NCI-H2081 (cell line): ENCODE measurements at regions not wholly inside any gene's neighbourhood (a gene's known extent, or its start where the extent isn't known, plus 50 kb on each side); places are given as distances from the start of the nearest gene placed in this dataset.
A peak's percentile ranks its signal among the peaks of the same experiment; 100 is the strongest.

Experiments used
- DNase-seq, 2 experiments: peaks; one replicate each; lab custom pipeline; 2025; lab: John Stamatoyannopoulos, UW

DNA sequence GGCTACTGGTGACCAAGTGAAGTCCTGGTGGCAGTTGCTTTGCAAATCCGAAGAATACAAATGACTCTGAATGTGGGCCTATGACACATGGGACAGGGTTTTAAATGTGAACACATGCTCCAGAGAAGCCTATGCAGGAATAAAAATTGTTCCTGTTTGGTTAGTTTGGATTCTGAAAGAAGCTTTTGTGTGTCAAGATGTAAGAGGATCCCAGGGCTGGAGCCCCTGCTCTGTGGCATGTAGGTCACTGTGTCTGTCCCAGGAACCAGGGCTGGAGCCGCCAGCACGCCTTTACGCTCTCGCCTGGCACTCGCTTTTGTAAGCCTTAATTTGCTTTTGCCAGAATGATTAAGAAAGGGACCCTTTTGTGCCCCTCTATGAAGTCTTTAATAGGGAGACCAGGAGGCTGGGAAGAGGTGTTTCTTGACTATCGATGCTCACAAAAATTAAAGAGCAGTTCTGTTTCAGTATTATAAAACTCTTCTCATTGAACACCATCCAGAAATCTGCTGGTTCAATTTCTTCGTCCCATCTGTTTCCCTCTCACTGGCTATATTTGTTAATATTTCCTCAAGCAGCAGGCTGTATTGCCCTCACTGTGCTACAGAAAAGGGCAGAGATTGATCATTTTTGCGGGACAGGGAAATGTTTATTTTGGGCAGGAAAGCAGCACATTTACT is 532.7 kb upstream of the POU3F3 start:
- no peak for DNase-seq

DNA sequence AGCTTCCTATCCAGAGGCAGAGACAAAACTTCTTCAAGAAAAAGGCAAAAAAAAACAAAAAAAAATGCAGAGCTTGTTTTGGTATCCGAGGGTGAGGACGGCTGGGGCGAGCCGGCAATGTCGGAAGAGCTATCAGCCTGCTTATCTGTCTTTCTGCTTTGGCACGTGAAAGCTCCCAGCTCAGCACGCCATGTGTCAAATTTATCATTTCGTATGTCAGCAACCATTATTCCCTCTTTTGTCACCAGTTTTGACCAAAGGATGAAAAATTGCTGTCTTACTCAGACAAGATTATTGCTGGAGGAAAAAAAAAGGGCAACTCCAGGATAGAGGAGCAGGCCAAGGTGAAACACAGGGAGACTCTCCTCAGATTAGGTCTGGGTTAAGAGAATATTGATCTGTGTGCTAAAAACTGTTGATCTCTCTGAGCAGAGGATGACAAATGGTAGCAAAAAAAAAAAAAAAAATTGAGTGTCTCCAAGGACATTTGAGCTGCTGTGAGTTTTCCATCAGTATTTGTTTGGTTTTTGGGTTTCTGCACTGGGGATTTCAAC is 532.0 kb upstream of the POU3F3 start:
- no peak for DNase-seq

DNA sequence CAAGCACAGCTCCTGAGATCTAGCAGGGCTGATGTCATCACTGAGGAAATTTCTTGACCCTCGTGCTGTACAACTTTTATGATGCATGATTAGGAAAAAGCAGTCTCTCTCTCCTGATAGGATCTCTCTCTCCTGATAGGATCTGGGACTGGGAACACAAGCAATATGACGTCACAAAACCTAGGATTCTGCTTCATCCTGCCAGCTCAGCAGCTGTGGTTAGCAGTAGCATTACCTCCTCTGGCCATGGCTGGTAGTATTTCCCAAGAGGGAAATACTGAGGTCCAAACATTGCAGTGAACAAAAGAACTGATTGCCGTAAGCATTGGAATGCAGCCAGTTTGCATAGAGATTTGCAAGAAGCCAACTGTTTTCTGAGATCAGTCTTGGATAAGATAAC is 521.2 kb upstream of the POU3F3 start:
- DNase-seq = no peak

DNA sequence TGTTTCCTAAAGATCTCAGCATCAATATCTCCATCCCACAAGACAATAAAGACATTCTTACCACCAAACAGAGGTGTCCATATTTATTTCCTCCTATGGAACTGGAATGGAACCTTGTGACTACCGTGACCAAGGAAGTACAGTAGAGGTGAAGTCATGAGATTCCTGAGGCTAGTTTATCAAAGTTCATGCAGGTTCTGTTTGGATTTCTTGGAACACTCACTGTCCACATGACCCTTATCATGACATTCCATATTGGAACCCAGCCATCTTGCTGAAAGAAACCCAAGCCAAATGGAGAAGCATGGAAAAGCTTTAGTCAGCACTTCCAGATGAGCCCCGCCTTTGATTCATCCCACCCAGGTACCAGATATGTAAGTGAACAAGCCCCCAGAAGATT is 516.0 kb upstream of the POU3F3 start:
- no peak for DNase-seq

DNA sequence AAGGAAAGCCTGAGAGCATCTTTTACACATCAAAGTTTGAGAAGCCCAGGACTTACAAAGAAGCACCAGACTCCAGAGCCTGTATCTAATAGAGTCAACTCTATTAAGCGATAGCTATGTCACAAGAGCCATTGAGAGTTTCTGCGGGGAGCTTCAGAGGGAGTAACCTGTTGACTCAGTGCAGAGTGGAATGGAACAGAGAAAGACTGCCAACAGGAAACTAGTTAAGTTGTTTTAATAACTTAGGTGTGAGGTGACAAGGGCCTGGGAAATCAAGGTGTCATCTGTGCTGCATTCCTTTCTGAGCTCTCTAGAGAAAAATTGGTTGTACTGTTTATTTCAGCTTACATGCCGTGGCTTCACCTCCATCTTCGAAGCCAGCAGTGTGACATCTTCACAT is 513.8 kb upstream of the POU3F3 start:
- no peak for DNase-seq

DNA sequence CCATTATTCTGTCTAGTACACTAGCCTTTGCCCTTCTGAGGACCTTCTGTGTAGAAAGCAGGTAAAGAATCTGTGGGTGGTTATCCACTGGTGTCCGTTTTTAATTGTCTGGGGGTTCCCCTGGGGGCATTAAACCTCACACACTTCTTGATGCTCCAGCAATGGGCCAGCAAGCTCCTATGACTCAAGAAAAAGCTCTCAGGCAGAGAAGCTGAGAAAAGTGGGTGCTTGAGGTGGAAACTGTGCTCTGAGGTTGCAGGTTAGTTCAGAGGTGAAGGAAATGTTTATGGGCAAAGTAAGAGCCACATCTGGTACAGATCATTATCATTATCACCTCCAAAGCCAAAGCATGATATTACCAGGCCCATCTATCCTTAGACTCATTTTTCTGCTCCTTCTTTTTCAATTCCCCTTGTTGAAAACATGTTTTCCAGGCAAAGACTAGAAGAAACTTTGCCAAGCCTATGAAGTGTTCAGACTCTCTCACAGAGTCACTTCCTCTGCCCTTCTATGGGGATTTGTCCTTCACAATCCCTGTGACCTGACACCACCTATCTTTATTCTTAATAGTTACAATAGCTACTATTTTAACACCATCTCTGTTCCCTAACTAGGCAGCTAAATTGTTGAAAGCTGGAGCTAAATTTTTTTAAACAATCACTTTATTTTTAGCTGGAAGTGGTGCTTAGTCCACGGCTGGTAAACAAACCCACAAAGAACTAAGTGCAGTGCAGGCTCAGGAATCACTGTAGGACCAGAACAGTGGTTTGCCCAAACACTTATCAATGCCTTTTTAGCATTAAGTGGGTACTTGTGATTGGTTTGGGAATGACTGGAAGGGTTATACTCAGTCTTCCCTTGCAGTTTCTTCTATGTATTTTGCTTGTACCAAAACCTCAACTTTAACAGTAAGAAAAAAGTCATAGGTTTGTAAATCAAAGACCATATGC is 512.8 kb upstream of the POU3F3 start:
- DNase-seq = no peak

DNA sequence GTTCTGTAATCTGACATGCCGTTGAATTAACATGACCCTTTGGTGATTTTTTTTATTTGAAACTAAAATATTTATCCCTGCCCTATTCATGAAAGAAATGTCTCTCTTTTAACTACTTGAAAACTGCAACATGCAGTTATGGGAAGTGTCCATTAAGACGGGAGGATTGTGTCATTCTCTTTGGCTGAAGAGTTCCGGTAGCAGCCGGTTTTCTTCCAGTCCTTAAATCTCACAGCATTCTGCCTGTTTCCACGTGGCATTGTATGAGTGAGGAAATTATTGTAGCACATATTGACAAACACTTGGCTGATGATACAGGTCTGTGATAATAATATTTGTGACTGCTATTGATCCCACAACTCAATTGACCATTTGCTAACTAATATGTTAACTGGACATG is 509.6 kb upstream of the POU3F3 start:
- DNase-seq = no peak

DNA sequence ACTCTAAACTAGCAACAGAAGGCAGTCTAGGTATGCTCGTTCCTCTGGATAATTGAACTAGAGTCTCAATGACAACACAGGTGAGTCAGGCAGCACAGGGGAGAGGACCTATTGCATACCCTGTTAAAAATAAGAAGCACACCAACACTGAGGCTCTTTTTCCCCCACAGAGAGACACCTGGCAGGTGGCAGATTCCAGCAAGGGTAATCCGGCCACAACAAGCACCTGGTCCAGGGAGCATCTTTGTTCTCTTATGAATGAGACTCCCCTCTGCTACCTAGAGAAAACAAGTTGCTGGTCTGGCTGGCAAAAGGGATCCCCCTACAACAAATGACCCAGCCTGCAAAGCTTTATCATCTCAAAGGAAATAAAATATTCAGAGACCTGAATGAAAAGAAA is 508.9 kb upstream of the POU3F3 start:
- no peak for DNase-seq

DNA sequence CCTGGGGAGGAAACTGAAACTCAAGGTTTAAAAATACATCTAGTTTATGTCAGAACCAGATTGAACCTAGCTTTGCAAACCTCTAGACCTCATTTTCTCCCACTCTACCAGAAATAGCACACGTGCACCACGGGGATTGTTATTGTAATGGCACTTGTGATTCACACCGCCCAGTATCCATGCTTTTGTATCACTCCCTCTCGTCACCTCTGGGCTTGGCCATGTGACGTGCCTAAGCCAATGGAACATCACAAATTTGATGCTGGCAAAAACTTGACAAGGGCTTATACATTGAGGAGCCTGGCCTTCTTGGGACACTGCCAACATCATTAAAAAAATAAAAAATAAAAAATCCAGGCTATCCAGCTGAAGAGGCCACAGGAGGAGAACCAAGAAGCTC is 495.8 kb upstream of the POU3F3 start:
- DNase-seq = no peak

DNA sequence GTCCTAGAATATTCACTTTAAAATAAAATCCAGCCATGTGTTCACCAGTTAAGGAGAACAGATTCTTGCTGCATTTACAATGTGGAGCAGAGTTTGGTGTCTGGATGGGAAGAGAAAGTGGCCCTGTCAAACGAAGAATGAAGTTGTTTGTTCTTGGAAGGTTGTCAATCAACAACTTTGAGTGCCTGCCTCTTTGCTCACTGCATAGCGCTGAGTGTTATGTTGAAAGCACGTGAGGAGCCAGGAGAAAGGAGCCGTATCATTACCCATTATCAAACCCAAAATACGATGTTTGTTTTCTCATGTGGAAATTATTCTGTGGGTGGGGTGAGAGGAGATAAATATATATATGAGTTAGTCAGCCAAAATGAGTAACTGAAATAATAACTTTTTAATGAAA is 492.5 kb upstream of the POU3F3 start:
- no peak for DNase-seq

DNA sequence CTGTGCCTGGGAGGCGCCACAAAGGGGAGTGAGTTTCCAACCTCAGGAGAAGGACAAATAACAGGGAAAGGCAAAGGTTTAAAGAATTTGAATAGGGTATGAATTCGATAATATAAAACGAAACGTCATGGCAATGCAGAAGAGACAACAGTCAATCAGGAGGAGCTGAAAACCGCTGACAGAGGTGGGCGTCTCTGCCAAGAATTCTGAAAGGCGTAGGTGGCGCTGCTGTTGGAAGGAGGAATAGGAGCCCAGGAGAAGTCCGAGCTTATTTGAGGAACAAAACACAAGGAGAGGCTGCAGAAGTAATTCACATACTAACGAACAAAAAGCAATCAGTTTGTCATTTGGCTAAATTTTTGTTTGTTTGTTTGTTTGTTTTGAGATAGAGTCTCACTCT is 485.8 kb upstream of the POU3F3 start:
- DNase-seq = no peak

DNA sequence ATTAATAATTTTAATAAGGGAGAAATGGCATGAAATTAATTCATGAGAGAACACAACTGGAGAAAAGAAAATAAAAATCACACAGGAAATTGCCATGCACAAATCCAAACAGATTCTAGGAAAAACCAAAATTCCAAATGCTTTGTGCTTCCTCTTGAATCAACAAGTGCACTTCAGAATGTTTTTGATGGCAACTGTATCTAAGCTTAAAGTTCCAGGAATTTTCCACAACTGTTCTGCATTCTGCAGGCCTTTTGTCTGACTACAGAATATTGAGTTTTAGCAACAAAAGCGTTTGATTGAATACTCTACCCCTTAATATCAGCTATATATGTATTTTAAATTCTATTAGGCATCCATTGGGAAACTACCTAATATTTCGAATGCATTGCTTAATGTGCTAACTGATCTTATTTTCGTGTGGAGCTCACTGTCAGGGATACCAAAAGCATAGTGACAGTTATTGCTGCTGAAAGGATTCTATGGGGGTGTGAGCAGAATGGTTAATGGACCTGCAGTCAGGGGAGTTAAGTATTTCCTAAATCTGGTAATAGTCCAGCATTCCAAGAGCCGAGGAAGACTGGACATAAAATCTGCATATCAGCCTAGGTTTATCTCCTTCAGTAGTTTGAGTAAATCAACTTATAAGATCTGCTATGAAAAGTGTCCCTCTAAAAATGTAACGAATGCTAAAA is 482.7 kb upstream of the POU3F3 start:
- DNase-seq = no peak

DNA sequence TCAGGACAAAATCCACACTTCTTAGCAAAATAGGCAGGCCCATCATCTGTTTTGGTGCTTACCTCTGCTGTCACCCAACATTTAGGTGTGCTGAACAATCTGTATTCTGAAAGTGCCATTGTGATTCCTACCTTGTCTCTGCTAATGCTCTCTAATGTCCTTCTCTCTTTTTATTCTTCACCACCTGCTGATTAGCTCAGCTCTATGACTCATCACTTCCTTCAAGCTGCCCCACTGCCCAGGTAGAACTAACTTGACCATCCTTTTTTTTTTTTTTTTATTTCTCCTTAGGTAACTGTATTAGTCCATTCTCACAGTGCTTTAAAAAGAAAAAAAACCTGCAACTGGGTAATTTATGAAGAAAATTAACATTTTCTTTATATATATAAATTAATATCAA is 478.7 kb upstream of the POU3F3 start:
- DNase-seq = no peak

DNA sequence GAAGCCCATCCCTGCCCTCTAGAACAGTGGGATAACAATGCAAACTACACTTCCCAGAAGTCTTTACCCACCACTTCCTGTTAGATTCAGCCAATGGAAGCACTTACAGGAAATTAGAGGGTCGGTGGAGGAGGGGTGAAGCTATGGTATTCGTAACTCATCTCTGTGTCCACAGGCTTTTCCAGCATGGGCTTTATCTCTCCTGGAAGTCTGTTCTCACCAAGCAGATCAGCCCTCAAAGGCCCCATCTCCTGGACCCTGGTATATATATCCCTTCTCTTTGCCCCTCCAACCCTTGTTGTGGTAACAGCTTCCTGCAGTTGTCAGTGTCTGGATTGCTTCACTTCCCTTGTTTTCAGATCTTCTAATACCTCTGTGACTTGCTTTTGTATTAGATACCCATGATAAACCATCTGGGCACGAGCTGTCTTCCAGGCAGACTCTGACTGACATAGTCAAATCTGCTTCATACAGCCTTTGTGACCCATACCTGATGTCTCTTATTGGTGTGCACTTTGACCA is 475.0 kb upstream of the POU3F3 start:
- peak; percentile 55 to 74 for DNase-seq

DNA sequence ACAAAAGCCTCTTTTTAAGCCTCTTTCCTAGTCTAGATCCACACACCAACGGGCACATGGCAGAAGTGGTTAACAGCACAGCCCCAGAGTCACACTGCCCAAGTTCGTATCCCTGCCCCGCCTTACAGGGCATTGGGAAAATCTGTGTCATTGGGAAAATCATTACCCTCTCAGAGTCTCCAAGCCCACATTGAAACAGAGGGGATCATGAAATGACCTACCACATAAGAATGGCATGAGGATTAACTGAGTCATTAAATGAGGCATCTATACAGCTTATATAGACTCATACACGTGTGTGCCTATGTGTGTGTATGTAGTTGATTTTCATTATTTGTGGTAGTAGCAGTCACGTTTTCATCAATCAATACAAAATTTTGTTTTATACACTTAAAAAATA is 469.0 kb upstream of the POU3F3 start:
- no peak for DNase-seq

DNA sequence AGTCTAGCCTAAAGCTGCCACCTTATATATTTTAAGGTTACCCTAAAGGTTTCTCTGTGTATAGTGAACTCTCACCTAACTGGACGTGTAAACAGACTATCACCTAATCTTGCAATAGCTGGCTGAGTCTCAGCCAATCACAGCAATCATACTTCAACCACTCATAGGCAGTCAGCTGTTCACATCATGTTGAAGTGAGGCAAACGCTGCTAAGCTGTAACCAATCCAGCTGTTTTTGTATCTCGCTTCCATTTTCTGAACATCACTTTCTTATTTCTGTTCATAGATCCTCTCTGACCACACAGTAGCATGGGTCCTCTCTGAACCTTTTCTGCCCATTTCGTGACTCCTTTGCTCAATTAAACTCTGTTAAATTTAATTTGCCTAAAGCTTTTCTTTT is 468.2 kb upstream of the POU3F3 start:
- DNase-seq = no peak

DNA sequence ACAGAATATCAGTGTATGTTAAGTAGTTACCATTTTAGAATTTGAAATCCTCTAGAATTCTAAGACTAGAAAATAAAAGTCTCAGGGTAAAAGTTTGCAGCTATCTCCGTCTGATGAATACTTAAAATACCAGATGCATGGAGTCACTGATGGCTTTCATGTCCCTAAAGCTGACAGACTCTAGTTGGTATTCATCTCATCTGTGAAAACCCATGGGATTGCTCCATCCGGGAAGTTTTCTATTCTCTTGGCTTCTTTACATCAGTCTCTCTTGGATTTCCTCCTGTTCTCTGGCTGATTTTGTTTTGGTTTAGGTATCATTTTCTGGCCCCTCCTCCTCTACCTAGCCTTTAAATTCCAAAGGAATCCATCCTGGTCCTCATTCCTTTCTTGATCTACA is 465.6 kb upstream of the POU3F3 start:
- DNase-seq = no peak

DNA sequence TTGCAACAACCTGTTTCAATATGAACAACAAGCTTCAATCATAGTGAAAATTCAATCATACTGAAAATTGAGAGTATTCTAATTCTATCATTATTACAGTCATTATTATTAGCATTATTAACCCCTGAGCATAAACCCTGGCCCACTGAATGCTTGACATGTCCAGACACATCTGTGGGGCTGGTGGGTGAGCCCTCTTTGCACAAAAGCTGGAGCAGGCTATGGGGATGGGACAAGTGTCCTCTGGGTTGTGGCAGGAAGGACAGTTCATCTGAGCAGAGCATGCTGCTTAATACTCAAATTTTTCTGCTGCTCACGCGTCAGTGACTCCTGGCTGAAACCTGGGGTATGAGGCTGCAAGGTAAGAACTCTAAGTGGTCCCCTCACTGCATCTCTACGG is 451.1 kb upstream of the POU3F3 start:
- DNase-seq = no peak

DNA sequence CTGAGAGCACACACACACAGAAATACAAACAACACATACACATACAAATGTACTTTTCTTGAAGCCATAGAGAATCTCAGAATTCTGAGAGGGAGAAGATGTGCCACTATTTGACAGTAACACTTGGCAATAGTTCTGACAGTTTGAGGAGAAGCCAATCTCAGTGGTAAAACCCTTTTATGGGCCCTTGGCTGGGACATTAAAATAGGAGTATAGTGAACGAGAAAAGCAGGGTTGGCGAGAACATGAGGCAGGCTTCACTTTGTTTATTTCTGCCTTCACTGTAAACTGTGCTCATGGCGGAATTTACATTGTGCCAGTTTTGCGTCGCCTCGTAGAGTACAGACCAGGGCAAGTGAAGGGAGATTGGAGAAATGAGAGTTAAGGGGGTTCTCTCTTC is 449.4 kb upstream of the POU3F3 start:
- no peak for DNase-seq

DNA sequence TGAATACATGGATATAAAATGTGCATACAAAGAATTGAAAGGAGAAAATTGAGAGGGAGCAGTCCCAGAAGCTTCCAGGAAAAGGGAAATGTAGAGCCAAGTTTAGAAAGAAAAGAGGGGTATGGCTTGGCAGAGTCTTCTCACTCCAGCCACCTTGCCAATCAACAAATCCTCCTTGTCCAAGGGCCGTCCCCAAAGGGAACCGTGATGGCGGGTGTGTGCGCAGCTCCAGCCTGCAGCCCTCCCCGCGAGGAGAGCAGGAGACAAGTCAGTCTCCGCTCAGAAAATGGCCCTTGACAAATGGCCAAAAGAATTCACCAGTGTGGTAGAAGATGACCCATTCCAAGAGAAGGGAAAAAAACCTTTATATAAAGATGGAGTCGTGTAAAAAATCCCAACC is 448.3 kb upstream of the POU3F3 start:
- DNase-seq = no peak

DNA sequence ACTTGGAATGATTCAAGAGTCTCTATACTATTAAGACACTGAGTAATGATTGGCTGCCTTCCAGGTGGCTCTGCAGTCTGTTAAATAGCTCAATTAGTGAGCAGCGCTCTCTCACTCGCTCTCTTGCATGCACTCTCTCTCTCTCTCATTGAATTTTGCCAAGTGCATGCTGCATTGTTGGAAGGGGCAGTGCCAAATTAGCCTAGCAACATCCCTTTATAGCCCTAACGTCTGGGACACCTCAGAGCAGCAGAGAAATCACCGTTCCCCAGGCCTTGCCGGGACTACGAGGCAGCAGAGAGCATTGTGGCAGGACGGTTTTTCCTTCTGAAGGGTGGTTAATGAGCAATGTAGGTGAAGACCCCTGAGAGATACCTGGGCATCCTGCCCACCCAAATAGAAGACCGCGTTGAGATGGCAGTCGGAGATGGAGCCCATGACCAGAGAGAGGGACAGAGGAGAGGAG is 447.6 kb upstream of the POU3F3 start:
- DNase-seq = peak; percentile 4 to 62

DNA sequence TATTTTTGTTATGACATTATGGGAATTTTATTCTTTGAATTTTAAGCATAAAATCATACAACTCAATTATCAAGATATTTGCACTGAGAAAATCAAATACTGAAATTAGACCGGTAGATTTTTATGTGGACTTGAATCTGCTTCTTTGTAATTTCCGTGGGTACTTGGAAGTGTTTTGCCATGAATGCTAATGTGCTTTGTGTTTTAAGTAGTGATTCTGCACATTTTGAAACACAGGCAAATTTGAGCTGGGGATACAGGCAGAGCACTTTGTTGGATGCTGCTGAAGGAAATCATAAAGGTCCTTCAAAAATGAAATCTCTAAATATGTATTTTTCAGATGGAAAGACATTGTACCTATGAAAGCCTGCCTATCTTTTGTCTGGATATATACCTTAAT is 446.3 kb upstream of the POU3F3 start:
- no peak for DNase-seq
